Neural crest cell (in vitro differentiated cells): ENCODE measurements at regions not wholly inside any gene's neighbourhood (a gene's known extent, or its start where the extent isn't known, plus 50 kb on each side); places are given as distances from the start of the nearest gene placed in this dataset.

ENCODE experiments used
- DNase-seq: peaks from one replicate; pipeline ENCODE4 v3.0.0; 2021; ENCODE audit warnings: low read depth, mixed read lengths, low spot score
- H3K27ac Mint-ChIP-seq: one replicate; pipeline ENCODE4 v1.8.0; 2021; ENCODE audit warnings: mild to moderate bottlenecking, mixed read lengths; ENCODE audit not compliant: unreplicated experiment
- H3K27me3 Mint-ChIP-seq: 2 replicates; pipeline ENCODE4 v1.8.0; 2021; ENCODE audit warnings: low read depth, mild to moderate bottlenecking, mixed read lengths
- H3K36me3 Mint-ChIP-seq: 2 replicates; pipeline ENCODE4 v1.8.0; 2021; ENCODE audit warnings: low read depth, mild to moderate bottlenecking, mixed read lengths
- H3K4me1 Mint-ChIP-seq: 2 replicates; pipeline ENCODE4 v1.8.0; 2021; ENCODE audit warnings: mixed read lengths
- H3K4me3 Mint-ChIP-seq: one replicate; pipeline ENCODE4 v1.8.0; 2021; ENCODE audit warnings: mild to moderate bottlenecking, mixed read lengths
- H3K9me3 Mint-ChIP-seq: 2 replicates; pipeline ENCODE4 v1.8.0; 2021; ENCODE audit warnings: mixed read lengths
- TF ChIP-seq, protein P1 (sequence below): fragments of 200-600 bp; sonication (generic); conservative IDR thresholded peaks from 2 replicates; pipeline ENCODE4 v1.5.0; 2021; ENCODE audit warnings: antibody characterized with exemption, mild to moderate bottlenecking

DNA sequence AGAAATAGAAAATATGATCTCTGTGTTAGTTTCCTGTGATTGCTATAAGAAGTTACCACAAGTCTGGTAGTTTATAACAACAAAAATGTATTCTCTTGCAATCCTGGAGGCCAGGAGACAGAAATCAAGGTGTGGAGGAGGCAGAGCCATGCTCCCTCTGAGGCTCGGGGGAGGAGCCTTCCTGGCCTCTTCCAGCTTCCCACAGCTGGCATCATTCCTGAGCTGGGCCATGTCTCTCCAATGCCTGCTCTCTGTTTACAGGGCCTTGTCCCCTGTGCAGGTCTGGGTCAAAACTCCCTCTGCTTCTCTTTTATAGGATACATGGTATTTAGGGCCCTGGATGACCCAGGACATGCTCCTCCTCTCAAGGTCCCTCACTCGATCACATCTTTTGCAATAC lies 81.3 kb upstream of the RET start:
- no peaks in the 10 kb centered on the region for H3K9me3 Mint-ChIP-seq
- TF ChIP-seq, protein P1, sequence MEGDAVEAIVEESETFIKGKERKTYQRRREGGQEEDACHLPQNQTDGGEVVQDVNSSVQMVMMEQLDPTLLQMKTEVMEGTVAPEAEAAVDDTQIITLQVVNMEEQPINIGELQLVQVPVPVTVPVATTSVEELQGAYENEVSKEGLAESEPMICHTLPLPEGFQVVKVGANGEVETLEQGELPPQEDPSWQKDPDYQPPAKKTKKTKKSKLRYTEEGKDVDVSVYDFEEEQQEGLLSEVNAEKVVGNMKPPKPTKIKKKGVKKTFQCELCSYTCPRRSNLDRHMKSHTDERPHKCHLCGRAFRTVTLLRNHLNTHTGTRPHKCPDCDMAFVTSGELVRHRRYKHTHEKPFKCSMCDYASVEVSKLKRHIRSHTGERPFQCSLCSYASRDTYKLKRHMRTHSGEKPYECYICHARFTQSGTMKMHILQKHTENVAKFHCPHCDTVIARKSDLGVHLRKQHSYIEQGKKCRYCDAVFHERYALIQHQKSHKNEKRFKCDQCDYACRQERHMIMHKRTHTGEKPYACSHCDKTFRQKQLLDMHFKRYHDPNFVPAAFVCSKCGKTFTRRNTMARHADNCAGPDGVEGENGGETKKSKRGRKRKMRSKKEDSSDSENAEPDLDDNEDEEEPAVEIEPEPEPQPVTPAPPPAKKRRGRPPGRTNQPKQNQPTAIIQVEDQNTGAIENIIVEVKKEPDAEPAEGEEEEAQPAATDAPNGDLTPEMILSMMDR: no peak
- H3K27ac Mint-ChIP-seq: no peak overlapping the region
- H3K4me3 Mint-ChIP-seq: no peak overlapping the region
- DNase-seq: no peak
- H3K27me3 Mint-ChIP-seq: no peaks in the 10 kb centered on the region
- no peaks in the 10 kb centered on the region for H3K36me3 Mint-ChIP-seq
- H3K4me1 Mint-ChIP-seq: no peaks in the 10 kb centered on the region

DNA sequence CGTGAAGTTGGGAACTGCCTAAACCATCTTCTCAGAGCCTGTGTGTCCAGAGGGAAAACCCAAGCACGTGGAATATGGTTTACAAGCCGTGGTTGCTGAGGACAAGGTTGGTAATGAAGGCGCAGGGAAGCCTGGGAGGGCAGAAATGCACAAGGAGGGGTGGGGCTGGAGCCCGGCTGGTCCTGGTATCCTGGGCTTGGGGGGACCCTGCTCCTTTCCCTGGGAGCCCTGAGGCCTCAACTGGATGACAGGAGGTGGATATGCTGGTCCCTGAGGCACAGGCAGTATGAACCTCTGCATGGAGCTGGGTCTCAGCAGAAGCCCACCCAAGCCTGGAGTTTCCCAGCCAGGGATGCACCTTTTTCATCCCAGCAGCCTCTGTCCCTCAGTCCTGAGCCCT lies 80.3 kb upstream of the RET start:
- no peaks in the 10 kb centered on the region for H3K9me3 Mint-ChIP-seq
- no peaks in the 10 kb centered on the region for H3K4me1 Mint-ChIP-seq
- no peak for DNase-seq
- no peak overlapping the region for H3K4me3 Mint-ChIP-seq
- H3K27me3 Mint-ChIP-seq: no peaks in the 10 kb centered on the region
- H3K36me3 Mint-ChIP-seq: no peaks in the 10 kb centered on the region
- no peak overlapping the region for H3K27ac Mint-ChIP-seq
- TF ChIP-seq, protein P1: no peak

DNA sequence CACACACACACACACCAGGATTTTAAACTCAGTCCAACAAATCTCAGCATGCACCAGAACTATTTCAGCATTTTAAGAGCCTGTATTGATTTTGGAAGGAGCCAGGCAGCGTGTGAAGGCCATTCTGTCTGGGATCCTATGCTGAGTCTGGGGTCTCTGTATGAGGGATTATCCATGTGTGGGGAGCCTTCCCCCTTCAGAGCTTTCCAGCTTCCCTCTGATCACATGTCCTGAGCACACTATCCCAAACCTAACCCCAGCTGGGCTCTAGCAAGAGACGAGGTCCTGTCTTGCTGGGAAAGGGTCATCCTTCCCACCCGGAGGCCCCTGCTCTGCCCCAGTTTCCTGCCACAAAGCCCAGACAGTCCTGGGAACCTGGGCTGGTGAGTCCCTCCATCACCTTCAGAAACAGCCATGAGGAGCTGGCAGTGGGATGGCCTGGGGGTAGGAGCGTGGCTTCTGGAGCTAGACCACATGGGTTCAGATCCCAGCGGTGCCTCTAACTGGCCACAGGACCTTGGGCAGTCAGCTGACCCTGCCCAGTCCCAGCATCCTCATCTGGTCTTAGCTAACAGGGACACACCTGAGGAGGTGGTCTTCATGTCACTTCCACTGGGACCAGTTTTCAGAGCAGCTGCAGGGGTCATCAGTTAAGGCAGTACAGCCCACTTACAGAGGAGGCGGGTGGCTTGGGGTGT lies 79.6 kb upstream of the RET start:
- Mint-ChIP-seq H3K27ac (no peak overlapping the region), H3K4me3 (no peak overlapping the region), H3K27me3 (no peaks in the 10 kb centered on the region), H3K36me3 (no peaks in the 10 kb centered on the region), H3K4me1 (no peaks in the 10 kb centered on the region), H3K9me3 (no peaks in the 10 kb centered on the region)
- DNase-seq: no peak
- TF ChIP-seq, protein P1: no peak

DNA sequence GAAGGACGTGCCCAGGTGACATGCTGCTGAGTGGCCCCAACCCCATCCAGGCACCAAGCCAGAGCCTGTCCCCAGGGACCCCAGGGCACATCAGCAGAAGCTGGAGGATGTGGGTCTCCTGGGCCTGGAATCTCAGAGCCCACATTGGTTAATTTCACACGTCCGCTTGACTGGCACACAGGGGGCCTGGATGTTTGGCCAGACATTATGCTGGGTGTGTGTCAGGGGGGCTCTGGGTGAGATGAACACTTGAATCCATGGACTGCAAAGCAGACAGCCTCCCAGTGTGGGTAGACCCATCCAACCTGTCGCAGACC lies 79.1 kb upstream of the RET start:
- Mint-ChIP-seq H3K27ac (no peak overlapping the region), H3K4me1 (no peaks in the 10 kb centered on the region), H3K4me3 (no peak overlapping the region), H3K27me3 (no peaks in the 10 kb centered on the region), H3K9me3 (no peaks in the 10 kb centered on the region), H3K36me3 (no peaks in the 10 kb centered on the region)
- no peak for DNase-seq
- TF ChIP-seq, protein P1: no peak

DNA sequence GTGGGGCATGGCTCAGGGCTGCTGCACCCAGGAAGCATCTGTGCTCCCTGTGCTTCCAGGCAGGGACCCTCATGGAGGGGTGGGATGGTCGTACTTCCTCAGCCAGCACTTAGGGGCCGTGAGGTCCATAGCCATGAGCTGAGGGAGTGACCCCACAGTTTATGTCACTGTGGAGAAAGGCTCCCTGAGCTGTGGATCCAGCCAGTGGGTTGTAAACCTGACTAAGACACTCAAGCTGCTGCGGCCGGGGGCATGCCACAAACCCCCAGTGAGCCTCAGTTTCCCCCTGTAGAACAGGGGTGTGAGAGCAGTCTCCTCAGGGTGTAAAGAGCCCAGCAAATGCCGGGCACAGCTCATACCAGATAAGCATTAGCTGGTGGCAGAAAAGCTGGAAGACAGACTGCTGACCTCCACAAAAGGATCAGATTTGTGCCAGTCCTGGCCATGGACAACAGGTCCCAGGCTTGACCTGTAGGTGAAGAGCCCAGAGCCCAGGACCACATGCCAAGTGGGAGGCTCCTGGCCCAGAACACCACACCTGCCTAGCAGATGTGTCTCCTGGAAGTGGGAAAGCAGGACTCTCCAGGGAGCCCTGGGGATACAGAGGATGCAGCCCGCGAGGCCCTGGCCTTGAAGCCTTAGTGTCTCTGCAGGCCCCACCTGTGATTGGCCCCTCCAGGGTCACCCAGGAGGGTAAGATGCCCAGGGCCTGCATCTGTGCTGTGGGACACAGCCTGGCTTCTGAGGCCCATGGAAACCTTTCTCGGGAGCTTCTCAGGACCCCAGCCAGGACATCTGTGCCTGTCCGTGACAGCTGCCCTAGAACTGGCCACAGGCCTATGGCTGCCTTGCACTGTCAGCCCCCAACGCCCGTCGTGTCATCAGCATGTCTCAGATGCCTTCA lies 78.1 kb upstream of the RET start:
- Mint-ChIP-seq H3K4me3 (no peak overlapping the region), H3K27me3 (no peaks in the 10 kb centered on the region), H3K4me1 (no peaks in the 10 kb centered on the region), H3K36me3 (no peaks in the 10 kb centered on the region), H3K27ac (peak overlapping the region; percentile 35), H3K9me3 (no peaks in the 10 kb centered on the region)
- DNase-seq: no peak
- TF ChIP-seq, protein P1: no peak
